Lower leg skin (tissue), 3 donors: ENCODE measurements at regions not wholly inside any gene's neighbourhood (a gene's known extent, or its start where the extent isn't known, plus 50 kb on each side); places are given as distances from the start of the nearest gene placed in this dataset.

Source experiments
- CTCF ChIP-seq, 3 donors: fragments of 450-650 bp; IDR thresholded peaks; one replicate each; pipeline ENCODE4 v1.5.1; 2016; ENCODE audit warnings: antibody characterized with exemption in 3 of 3, mild to moderate bottlenecking in 3 of 3, moderate library complexity in 2 of 3
- POLR2A ChIP-seq, 2 donors: fragments of 450-650 bp; IDR thresholded peaks; one replicate each; pipeline ENCODE4 v1.6.1; 2016 to 2017; ENCODE audit warnings: antibody characterized with exemption in 2 of 2, mild to moderate bottlenecking in 1 of 2, moderate library complexity in 1 of 2

DNA sequence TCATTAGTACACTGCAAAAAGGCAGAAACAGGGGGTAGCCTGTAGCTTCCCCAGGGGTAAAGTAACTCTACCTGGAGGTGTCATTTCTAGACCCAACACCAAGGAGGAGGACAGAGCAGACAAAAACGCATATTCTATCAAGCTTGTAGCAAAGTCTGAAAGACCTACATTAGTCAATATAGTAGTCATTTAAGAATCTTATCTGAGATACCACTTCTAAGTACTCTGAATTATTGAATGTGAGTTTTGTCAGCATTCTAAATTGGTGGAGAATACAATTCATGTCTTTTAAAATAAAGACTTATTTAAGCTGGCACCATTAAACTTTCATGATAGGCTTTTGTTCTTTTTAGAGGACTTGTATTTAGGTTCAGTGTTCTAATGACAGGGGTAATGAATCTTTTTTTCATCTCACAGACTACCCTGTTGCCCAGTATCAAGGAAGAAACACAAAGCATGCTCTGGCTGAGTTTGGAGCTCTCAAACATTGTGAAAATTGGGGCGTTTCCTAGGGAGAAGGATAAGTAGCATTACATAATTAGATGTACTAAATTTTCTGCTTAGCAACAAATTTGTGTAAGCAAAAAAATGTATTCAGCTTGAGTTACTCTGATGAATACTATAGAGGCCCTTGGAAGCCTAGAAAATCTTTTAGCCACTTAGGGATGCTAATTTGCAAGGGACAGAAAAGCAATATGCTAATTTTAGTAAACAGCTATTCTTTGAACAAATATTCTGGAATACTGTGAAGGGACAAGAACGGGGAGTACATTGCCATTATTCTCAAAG lies 255.4 kb upstream of the HSF2 start:
- no peak for TF ChIP-seq CTCF (IDR thresholded peaks at IDR 0.05)
- TF ChIP-seq POLR2A (IDR thresholded peaks at IDR 0.05): no peak
